GM21381 (cell line): ENCODE measurements at regions not wholly inside any gene's neighbourhood (a gene's known extent, or its start where the extent isn't known, plus 50 kb on each side); places are given as distances from the start of the nearest gene placed in this dataset.

Experiments used
- ATAC-seq: cut with Tn5 transposase; IDR thresholded peaks from one replicate; pipeline ENCODE4 v1.9.1; 2021; ENCODE audit warnings: mild to moderate bottlenecking, moderate library complexity; ENCODE audit not compliant: unreplicated experiment

DNA sequence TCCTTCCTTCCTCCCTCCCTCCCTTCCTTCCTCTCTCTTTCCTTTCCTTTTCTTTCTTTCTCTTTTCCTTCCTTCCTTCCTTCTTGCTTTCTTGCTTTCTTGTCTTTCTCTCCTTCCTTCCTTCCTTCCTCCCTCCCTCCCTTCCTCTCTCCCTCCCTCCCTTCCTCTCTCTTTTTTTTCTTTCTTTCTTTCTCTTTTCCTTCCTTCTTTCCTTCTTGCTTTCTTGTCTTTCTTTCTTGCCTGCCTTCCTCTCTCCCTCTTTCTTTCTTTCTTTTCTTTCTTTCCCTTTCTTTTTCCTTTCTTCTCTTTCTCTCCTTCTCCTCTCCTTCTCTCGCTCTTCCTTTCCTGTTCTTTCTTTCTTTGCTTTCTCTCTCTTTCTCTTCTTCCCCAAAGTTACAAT lies 728.4 kb upstream of the ADAMTS5 start:
- no peak for ATAC-seq

GRCh38 chr21:27694667-27695066 lies 727.8 kb upstream of the ADAMTS5 start:
- ATAC-seq, result no peak

GRCh38 chr21:27693376-27693775 lies 726.5 kb upstream of the ADAMTS5 start:
- ATAC-seq, result no peak

DNA sequence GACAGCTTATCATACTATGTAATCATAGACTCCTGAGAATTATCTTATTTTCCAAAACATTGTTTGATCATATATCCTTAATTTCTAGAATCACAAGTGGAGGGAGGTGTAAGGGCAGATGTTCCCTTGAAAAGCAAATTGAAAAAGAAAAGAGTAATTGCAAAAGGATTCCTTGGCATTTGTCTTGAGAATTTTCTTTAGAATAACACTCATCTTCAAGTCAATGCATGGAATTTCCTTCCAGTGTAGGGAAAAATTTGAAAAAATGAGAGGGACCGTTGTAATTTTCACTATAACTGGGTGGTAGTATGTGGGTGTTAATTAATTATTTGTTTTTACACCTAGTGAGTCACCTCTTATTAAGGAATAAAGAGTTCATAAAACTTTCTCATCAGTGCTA lies 724.6 kb upstream of the ADAMTS5 start:
- no peak for ATAC-seq

- no peak for ATAC-seq
These were observed 724.1 kb upstream of the ADAMTS5 start for GRCh38 chr21:27691006-27691405.

DNA sequence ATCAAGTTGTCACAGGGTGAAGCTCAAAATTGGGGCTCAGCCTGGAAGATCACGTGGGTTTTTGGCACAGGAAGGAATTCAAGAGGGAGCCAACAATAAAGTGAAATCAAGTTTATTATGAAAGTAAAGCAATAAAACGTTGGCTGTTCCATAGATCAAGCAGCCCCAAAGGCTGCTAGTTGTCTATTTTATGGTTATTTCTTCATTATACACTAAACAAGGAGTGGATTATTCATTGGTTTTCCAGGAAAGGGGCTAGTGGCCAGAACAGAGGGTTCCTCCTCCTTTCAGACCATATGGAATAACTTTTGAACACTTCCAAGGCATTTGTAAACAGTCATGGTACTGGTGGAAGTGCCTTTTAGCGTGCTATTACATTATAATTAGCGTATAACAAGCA lies 723.5 kb upstream of the ADAMTS5 start:
- no peak for ATAC-seq

GRCh38 chr21:27688773-27689172 lies 721.9 kb upstream of the ADAMTS5 start:
- ATAC-seq, result no peak

DNA sequence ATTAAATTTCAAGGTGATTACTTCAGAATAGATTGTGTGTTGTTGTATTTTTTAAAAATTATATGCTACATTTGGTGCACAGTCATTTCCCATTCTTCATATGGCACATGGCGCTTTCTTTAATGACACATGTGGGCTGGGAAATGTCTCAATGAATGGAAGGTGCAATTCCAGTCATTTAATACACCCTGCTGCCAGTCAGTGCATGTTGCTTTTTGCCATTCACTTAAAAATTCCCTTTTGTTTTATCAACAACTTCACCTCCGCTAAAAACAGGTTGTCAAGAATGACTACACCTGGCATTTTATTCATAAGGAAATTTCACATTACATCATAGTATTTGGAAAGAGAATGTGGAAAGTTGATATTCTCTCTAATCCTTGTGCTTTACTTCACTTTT lies 716.4 kb upstream of the ADAMTS5 start:
- ATAC-seq, result no peak

DNA sequence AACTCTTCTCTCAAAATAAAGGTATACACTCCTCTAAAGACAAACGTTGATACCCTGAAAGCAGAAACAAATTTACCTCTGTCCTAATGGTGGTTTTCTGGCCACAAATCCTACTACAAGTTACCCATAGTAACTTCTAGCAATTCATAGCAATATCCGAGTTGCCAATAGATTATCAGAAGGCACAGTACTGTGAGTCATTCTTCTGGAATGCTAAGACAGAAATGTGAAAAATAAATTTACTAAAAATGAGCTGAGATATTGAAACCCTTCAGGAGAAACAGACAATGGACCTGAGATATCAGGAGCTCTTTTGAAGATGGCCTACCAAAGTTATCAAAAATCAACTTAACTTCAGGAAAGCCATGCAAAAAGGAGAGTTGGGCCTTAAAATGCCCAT lies 715.0 kb upstream of the ADAMTS5 start:
- no peak for ATAC-seq

- no peak for ATAC-seq
These were observed 714.1 kb upstream of the ADAMTS5 start for GRCh38 chr21:27681038-27681437.

DNA sequence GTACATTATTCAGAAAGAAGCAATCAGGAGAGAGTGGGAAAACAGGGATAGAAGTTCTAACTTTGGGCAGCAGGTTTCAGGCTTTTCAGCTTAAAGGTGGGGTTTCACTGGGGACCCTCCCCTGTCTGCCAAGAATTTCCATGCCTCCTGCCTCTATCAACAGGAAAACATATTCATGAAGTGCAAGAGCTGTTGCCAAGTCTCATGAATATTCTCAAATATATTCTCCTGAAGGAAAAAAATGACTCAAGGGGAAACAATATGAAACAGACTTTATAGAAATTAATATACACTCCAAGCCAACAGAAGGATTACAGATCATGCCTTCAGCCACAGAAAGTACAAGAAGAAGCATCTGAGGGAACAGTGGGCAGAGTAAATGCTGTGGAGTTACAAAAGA lies 713.3 kb upstream of the ADAMTS5 start:
- ATAC-seq, result no peak

DNA sequence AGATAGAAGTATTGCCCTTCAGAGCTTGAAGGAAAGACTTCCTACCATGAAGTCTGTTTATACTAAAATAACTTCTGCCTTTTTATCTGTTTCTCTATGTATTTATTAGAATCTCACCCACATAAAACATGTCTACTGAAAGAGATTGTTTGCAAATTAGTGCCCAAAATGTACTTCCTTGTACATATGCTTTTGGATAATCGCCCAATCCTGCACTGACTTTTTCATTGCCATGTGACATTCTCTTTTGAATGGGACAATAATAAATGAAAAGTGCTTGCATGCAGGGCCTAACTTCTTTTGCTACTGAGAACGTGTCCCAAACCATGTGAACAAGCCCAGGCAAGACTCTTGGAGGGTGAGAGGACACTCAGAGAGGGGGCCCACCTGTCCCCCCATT lies 711.6 kb upstream of the ADAMTS5 start:
- no peak for ATAC-seq

DNA sequence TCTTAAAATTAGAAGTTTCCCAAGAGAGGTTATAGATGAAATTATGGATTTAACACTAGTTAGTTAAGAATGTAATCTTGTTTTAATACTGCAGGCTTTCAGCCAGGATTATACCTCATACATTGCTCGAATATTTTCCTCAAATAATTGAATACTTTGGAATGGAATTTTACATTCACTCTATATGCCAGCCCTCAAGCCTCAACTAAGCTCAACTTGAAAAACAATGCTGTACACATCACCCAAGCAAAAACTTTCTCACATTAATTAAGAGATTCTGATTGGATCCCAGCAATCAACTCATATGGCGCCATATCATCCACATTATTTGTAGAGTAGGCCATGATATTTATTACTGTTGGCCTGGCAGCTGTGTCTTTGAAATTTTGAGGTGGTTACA lies 710.7 kb upstream of the ADAMTS5 start:
- no peak for ATAC-seq

DNA sequence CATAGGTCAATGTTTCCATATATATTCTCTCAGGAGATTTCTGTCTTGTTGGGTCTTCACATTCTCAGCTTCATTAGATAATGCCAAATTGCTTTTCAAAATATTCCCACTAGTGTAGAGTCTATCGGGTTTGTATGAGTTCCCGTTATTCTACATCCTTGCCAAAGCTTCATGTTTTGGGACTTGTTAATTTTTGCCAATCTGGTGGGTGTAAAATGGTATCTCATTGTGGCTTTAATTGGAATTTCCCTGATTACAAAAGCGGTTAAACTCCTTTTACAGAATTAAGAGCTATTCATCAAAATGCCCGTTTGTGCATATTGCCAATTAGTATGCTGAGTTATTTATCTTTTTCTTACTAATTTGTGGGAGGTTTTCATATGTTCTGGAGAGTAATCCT lies 708.4 kb upstream of the ADAMTS5 start:
- ATAC-seq, result no peak

GRCh38 chr21:27674041-27674615 lies 707.2 kb upstream of the ADAMTS5 start:
- no peak for ATAC-seq

GRCh38 chr21:27673581-27673980 lies 706.7 kb upstream of the ADAMTS5 start:
- no peak for ATAC-seq

DNA sequence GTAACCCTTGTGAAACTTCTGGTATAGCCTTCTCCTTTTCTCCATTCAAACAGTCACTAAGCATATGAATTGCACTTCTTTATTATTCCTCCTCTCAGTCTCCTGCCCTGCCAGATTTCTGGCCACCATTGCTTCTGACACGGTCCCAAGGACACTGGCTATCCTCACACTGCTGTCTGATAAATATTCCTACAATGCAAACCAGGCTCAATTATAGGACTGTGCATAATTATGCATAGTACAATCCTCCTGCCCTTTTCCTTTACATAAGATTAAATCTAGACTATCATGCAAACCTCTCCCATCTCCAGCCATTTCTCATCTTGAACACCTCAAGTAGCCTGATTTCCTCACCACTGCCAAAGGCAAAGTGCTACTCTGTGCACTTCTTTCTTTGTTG lies 704.3 kb upstream of the ADAMTS5 start:
- ATAC-seq, result no peak

DNA sequence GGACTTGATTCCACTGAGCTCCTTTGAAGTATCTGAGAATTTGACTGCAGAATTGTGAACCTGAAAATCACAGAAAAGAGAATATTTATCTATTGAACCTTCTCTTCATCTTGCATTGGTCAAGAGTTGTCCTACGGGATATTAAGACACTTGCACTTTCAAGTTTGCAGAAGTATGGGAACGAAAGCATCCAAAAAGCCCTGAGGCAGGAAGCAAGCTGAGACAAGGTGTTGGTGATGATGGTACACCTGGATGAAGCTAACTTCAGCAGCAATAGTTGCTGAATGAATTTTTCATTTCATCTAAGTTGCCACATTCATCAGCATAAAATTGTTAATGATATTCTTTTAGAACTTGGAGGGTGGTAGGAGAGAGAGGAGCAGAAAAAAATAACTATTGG lies 686.6 kb upstream of the ADAMTS5 start:
- no peak for ATAC-seq

DNA sequence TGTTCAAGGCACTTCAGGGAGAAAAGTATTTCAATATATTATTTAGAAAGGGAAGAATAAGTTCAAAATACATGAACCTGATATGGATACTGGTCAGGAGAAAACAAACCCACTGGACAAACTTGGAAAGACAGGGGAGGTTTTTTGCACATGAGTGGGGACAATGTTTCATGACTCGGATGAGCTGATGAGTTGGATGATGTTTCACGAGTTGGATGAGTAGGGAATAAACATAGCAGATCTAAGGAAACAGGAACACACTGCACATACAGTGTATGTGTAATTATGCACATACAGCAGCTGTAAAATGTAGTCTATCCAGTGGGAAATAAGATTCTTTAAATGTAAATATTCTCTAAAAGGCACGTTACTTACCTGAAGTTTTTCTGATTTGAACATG lies 682.9 kb upstream of the ADAMTS5 start:
- ATAC-seq, result no peak

- ATAC-seq, result no peak
These were observed 682.4 kb upstream of the ADAMTS5 start for GRCh38 chr21:27649323-27649722.

DNA sequence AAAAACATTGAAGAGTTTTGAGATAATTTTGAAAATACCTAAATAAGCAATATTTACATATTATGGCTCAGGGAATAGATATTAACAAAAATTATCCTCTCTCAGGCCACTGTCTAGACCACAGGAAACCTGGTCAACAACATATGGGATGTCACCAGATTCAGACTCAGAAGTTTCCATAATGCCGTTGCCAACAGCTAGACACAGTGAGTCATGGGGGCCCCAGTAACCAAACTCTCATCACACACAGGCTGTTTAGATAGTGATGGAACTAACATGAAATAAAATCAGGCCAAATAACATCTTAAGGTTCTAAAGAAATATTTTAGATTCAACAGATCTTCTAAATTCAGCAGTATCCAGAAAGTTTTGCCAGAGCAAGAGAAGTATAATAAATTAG lies 681.7 kb upstream of the ADAMTS5 start:
- no peak for ATAC-seq

DNA sequence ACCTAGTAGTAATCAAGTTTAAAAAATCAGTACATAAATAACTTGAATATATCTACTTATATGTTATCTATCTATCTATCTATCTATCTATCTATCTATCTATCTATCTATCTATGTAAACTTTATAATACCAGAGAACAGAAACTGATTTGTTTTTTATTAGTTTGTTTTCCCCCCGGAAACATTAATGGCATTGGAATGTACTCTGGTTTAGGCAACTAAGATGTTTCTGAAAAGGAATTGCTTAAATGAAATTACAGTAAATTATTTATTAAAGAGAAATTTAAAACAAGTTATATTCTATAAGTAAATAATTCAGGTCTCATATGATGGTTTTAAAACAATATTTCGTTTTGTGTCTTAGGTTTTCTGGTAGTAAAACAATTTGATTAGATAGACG lies 681.0 kb upstream of the ADAMTS5 start:
- ATAC-seq, result no peak

GRCh38 chr21:27647401-27647800 lies 680.5 kb upstream of the ADAMTS5 start:
- ATAC-seq, result no peak

GRCh38 chr21:27646691-27647090 lies 679.8 kb upstream of the ADAMTS5 start:
- ATAC-seq, result no peak
